ENCODE measurements at regions not wholly inside any gene's neighbourhood (a gene's known extent, or its start where the extent isn't known, plus 50 kb on each side); places are given as distances from the start of the nearest gene placed in this dataset.

DNA sequence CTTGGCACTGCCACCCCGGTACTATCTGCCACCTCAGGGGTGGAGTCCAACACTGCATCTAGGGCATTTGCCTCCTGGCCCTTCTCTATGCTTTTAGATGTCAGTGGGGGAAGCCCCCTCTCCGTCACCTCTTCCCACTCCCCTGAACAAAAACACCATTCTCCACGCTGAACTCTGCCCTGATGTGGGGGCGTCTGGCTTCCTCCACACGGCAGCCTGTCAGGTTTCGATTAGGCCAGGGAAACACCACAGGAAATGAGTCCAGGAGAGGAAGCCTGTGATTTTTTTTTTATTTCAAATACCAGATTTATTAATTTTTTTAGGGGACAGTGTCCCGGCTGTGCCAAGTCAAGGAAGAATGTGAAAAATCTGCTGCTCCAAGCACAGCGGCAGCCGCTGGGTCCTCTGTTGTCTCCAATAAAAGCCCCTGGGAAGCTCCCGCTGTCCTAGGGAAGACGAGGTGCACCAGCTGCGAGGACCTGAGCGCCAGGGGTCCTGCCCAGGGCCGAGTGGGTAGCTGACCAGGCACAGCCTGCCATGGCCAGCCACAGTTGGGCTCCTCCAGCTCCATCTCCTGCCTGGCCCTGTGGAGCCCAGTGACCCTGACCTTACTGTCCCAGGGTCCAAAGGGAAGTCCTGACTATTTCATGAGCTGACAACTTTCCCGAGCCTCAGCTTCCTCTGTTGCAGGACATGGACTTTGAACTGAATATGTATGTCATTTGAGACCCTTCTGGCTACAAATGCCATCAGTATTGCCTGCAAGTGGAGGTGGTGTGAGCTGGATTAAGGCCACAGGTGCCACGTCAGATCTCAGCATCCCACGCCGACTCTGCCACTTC lies 336.7 kb downstream of the FOXL1 start:
- TF ChIP-seq, protein P1, sequence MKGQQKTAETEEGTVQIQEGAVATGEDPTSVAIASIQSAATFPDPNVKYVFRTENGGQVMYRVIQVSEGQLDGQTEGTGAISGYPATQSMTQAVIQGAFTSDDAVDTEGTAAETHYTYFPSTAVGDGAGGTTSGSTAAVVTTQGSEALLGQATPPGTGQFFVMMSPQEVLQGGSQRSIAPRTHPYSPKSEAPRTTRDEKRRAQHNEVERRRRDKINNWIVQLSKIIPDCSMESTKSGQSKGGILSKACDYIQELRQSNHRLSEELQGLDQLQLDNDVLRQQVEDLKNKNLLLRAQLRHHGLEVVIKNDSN (CRISPR knock-in tag; IDR thresholded peaks at IDR 0.05): no peak
- TF ChIP-seq, protein P2, sequence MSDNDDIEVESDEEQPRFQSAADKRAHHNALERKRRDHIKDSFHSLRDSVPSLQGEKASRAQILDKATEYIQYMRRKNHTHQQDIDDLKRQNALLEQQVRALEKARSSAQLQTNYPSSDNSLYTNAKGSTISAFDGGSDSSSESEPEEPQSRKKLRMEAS (CRISPR knock-in tag; IDR thresholded peaks at IDR 0.05): no peak
- TF ChIP-seq, protein P3, sequence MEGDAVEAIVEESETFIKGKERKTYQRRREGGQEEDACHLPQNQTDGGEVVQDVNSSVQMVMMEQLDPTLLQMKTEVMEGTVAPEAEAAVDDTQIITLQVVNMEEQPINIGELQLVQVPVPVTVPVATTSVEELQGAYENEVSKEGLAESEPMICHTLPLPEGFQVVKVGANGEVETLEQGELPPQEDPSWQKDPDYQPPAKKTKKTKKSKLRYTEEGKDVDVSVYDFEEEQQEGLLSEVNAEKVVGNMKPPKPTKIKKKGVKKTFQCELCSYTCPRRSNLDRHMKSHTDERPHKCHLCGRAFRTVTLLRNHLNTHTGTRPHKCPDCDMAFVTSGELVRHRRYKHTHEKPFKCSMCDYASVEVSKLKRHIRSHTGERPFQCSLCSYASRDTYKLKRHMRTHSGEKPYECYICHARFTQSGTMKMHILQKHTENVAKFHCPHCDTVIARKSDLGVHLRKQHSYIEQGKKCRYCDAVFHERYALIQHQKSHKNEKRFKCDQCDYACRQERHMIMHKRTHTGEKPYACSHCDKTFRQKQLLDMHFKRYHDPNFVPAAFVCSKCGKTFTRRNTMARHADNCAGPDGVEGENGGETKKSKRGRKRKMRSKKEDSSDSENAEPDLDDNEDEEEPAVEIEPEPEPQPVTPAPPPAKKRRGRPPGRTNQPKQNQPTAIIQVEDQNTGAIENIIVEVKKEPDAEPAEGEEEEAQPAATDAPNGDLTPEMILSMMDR (IDR thresholded peaks at IDR 0.05): no peak
- TF ChIP-seq, protein P4, sequence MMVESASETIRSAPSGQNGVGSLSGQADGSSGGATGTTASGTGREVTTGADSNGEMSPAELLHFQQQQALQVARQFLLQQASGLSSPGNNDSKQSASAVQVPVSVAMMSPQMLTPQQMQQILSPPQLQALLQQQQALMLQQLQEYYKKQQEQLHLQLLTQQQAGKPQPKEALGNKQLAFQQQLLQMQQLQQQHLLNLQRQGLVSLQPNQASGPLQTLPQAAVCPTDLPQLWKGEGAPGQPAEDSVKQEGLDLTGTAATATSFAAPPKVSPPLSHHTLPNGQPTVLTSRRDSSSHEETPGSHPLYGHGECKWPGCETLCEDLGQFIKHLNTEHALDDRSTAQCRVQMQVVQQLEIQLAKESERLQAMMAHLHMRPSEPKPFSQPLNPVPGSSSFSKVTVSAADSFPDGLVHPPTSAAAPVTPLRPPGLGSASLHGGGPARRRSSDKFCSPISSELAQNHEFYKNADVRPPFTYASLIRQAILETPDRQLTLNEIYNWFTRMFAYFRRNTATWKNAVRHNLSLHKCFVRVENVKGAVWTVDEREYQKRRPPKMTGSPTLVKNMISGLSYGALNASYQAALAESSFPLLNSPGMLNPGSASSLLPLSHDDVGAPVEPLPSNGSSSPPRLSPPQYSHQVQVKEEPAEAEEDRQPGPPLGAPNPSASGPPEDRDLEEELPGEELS (CRISPR knock-in tag; IDR thresholded peaks at IDR 0.05): no peak
- TF ChIP-seq SP1 (CRISPR knock-in tag; conservative IDR thresholded peaks at IDR 0.05) (no peak), FOXJ3 (CRISPR knock-in tag; IDR thresholded peaks at IDR 0.05; ENCODE audit: borderline replicate concordance) (no peak), NR3C1 (CRISPR knock-in tag; conservative IDR thresholded peaks at IDR 0.05; ENCODE audit: low read depth) (no peak)
- TF ChIP-seq, protein P5, sequence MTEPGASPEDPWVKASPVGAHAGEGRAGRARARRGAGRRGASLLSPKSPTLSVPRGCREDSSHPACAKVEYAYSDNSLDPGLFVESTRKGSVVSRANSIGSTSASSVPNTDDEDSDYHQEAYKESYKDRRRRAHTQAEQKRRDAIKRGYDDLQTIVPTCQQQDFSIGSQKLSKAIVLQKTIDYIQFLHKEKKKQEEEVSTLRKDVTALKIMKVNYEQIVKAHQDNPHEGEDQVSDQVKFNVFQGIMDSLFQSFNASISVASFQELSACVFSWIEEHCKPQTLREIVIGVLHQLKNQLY (CRISPR knock-in tag; IDR thresholded peaks at IDR 0.05): no peak
- TF ChIP-seq, protein P6, sequence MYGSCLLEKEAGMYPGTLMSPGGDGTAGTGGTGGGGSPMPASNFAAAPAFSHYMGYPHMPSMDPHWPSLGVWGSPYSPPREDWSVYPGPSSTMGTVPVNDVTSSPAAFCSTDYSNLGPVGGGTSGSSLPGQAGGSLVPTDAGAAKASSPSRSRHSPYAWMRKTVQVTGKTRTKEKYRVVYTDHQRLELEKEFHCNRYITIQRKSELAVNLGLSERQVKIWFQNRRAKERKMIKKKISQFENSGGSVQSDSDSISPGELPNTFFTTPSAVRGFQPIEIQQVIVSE (CRISPR knock-in tag; IDR thresholded peaks at IDR 0.05; ENCODE audit: borderline replicate concordance): no peak
